A549 (cell line): ENCODE measurements at regions not wholly inside any gene's neighbourhood (a gene's known extent, or its start where the extent isn't known, plus 50 kb on each side); places are given as distances from the start of the nearest gene placed in this dataset.

Experiments
- MAZ ChIP-seq: fragments of 150-350 bp; IDR thresholded peaks from 2 replicates; pipeline ENCODE4 v1.6.1; 2014; ENCODE audit warnings: antibody characterized with exemption, low read depth, low read length, borderline replicate concordance
- RAD21 ChIP-seq, 2 experiments: fragments of >200 bp in 1 of 2; sonication (Bioruptor Twin) in 1 of 2; formaldehyde crosslinking in 1 of 2; IDR thresholded peaks in 1 of 2; conservative IDR thresholded peaks in 1 of 2; 2 replicates in 1 of 2; 3 replicates in 1 of 2; pipeline ENCODE4 v1.6.1; 2012 to 2018; ENCODE audit warnings: inconsistent platforms in 1 of 2
- RNF2 ChIP-seq: fragments of 200-600 bp; sonication (generic); IDR thresholded peaks from 2 replicates; pipeline ENCODE4 v1.6.1; 2016; ENCODE audit warnings: low read depth, mild to moderate bottlenecking, antibody characterized with exemption, moderate library complexity, borderline replicate concordance

GRCh38 chr2:219733106-219733505, 105.7 kb downstream of the SLC4A3 start:
- TF ChIP-seq RNF2 = no peak
- TF ChIP-seq RAD21 (conservative IDR thresholded peaks at IDR 0.05 in 1 of 2, IDR thresholded peaks at IDR 0.05 in 1 of 2) = no peak
- TF ChIP-seq MAZ = no peak
